UCSD-AML1 (cell line): ENCODE measurements at regions not wholly inside any gene's neighbourhood (a gene's known extent, or its start where the extent isn't known, plus 50 kb on each side); places are given as distances from the start of the nearest gene placed in this dataset.
"Not testable (repeated sequence)": the region's sequence is repeated elsewhere in the genome, so short reads cannot be mapped to it uniquely, and the experiment has no call there.

Source experiments
- DNase-seq: peaks from one replicate; lab custom pipeline; 2025; ENCODE audit not compliant: unreplicated experiment; lab: John Stamatoyannopoulos, UW

DNA sequence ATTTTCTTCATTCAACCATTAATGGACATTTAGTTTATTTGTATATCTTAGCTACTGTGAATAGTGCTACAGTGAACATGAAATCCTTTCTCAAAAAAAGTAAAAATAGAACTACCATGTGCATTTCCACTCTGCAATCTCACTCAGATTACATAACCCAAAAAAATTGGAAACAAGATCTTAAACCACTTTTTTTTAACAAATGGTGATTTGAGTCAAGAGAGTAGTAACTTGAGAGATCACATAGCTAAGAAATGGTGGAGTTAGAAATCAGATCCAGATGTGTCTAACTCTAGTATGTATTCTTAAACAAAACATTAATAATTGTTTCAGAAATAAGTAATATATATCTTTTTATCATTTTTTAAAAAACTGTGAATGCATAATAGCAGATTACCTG lies 318.3 kb upstream of the SGCG start:
- DNase-seq, result no peak

DNA sequence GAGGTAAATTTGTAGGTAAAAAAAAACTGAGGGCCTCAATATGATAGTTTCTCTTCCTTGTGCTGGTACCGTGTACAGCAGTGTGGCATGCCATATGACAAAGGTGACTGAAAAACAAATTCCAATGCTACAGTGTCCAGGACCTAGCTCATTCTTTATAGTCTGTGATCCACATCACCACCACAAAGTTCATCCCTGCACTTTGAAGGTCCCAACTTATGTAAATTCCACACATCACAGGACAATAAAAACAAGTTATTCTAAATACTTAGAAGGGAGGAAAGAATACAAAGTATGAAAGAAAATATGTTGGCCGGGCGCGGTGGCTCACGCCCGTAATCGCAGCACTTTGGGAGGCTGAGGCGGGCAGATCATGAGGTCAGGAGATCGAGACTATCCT lies 314.6 kb upstream of the SGCG start:
- DNase-seq, result no peak

DNA sequence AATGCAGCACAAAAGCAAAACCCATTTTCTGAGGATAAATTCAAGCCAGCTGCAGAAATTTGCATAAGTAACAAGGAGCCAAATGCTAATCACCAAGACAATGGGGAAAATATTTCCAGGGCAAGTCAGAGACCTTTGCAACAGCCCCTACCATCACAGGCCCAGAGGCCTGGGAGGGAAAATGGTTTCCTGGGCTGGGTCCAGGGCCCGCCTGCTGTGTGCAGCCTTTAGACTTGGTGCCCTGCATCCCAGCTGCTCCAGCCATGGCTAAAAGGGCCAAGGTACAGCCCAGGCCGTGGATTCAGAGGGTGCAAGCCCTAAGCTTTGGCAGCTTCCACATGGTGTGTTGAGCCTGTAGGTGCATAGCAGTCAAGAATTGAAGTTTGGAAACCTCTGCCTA lies 309.5 kb upstream of the SGCG start:
- DNase-seq, result no peak

DNA sequence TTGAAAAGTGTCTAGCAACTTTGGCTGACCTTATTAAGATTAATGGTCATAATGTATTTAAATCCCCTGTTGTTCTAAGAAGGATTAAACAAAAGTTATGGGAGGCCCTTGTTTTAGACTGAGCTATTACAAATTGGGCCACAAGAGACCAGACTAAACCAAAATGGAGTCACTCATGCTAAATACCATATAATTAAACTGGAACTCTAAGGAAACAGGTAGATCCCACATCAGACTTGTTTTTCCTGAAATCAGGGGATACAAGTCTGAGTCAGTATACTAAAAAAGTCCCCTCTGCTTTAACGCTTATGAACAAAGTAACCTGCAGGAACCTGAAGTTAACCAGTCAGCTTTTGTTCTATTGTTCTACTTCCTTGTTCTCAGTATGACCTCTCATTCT lies 305.9 kb upstream of the SGCG start:
- no peak for DNase-seq

DNA sequence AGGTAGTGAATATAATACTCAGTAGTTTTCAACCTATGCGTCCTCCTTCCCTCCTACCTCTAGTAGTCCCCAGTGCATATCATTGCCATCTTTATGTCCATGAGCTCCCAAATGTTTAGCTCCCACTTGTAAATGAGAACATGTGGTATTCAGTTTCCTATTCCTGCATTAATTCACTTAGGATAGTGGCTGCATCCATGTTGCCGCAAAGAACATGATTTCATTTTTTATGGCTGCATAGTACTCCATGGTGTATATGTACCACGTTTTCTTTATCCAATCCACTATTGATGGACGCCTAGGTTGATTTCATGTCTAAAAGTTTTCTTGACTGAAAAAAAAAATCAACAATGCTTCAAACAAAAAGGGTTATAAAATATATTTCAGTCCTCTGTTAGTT lies 303.4 kb upstream of the SGCG start:
- DNase-seq, result no peak

DNA sequence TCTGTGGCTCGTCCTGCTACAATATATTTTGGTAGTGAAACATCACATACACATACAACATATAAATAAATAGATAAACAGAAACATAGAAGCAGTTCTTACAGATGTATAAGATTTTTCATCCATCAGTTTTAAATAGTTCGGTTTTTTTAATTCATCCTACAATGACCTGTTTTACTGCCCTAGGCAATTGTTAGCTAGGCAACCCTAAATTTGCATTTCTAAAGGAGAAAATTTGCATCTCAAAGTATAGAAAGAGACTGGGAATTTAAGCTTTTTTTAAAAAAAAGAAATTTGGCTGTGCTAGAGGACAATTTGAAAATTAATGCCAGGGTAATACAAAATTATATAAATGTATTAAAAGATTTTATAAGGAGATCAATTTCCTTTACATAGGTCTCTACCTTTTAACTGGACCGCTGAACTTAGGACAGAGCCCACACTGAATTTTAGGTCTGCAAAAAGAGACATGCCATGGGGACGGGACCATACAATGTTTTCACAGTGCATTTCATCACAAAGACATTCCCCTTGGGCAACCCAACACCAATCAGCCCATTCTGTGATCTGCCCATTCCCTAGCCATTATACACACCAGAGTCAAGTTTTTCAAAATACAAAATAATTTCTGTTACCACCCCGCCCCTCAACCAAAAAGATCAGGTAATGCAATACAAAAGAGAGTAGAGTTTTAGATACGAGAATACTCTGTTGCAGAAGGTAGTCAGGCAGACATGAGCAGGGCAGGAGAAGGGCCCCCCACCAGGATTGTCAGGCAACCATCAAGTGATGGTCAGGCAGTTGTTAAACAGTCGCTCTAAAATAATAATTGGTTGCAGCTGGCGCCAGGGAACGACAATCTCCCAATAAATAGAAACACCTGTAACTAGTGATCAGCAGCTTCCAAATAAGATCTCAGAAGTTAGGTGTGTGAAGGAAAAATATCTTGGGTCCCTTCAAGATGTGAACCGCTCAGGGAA lies 299.7 kb upstream of the SGCG start:
- no peak for DNase-seq

- not testable (repeated sequence) for DNase-seq
Measured at GRCh38 chr13:22881721-22882608, 298.8 kb upstream of the SGCG start.

- DNase-seq, result no peak
Measured at GRCh38 chr13:22883262-22883840, 297.4 kb upstream of the SGCG start.

DNA sequence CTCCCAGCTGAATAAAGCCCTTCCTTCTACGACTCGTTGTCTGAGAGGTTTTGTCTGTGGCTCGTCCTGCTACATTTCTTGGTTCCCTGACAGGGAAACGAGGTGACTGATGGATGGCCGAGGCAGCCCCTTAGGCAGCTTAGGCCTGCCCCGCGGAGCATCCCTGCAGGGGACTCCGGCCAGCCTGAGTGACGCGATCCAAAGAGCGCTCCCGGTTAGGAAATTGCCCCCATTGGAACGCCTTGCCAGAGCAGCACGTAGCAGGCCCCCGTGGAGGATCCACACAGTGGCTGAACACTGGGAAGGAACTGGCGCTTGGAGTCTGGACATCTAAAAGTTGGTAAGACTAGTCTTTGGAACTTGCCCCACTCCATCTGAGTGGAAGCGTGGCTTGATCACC lies 296.8 kb upstream of the SGCG start:
- no peak for DNase-seq

GRCh38 chr13:22886061-22886460 lies 294.7 kb upstream of the SGCG start:
- not testable (repeated sequence) for DNase-seq

GRCh38 chr13:22889376-22889775 lies 291.4 kb upstream of the SGCG start:
- DNase-seq, result not testable (repeated sequence)

- no peak for DNase-seq
Measured at GRCh38 chr13:22893204-22893603, 287.6 kb upstream of the SGCG start.

GRCh38 chr13:22893777-22894176 lies 287.0 kb upstream of the SGCG start:
- DNase-seq, result no peak

DNA sequence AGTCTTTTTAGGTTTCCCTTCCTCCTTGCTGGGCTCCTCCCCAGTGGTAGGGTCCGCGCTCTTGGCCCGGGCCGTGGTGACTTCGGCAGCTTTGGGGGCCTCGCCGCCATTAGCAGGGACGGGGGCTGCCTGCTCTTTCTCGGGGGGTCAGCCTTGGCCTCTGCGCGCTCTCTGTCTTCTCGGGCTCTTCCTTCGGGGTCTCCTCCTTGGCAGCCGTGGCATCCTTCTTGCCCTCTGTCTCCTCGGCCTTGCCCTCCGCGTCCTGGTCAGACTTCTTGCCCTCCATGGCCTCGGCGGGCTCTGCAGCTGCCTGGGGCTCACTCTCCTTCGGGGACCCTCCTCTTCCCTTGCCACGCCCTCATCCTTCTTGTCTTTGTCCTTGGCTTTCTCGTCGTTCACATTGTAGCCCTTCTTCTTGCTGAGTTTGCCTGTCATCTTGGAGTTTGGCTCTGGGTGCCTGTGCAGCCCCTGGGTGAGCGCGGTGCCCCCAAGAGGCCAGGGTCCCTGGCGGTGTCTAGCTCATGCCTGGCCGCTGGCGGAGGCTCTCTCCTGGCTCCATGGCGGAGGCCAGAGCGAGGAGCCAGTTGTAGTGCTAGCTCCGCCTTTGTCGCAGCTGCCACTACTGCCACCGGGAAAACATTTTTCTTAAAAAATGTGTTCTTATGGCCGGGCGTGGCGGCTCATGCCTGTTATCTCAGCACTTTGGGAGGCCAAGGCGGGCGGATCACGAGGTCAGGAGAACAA lies 283.0 kb upstream of the SGCG start:
- DNase-seq, result no peak

DNA sequence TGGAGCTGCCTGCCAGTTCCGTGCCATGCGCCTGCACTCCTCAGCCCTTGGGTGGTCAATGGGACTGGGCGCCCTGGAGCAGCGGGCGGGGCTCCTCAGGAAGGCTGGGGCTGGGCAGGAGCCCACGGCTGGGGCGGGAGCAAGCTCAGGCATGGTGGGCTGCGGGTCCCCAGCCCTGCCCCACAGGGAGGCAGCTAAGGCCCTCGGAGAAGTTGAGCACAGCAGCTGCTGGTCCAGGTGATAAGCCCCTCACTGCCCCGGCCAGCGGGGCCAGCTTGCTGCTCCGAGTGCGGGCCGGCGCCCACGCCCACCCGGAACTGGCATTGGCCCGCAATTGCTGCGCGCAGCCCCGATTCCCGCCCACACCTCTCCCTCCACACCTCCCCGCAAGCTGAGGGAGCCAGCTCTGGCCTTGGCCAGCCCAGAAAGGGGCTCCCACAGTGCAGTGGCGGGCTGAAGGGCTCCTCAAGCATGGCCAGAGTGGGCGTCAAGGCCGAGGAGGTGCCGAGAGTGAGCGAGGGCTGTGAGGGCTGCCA lies 280.3 kb upstream of the SGCG start:
- not testable (repeated sequence) for DNase-seq

GRCh38 chr13:22903301-22903700 lies 277.5 kb upstream of the SGCG start:
- DNase-seq, result no peak

- no peak for DNase-seq
Measured at GRCh38 chr13:22903925-22904324, 276.9 kb upstream of the SGCG start.

DNA sequence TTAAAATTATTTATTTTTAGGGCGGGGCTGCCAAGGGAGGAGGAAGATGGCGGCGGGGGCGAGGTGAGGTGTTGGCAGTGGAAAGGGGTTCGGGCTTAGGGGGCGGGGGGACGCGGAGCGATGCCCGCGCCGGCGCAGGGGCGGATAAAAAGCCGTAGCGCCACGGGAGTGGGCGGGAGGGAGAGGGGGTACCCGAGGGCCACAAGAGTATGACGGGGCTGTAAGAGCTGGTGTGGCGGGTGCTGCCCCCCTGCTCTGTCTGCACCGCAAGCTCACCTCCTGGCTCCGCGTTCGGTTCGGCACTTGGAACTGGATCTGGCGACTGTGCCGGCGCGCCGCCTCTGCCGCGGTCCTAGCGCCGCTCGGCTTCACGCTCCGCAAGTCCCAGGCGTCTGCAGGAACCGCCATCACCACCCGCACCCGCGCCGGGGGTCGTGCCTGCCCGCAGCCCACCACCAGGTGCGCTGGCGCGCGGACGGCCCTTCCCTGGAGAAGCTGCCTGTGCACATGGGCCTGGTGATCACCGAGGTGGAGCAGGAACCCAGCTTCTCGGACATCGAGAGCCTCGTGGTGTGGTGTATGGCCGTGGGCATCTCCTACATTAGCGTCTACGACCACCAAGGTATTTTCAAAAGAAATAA lies 265.2 kb upstream of the SGCG start:
- DNase-seq, result no peak

DNA sequence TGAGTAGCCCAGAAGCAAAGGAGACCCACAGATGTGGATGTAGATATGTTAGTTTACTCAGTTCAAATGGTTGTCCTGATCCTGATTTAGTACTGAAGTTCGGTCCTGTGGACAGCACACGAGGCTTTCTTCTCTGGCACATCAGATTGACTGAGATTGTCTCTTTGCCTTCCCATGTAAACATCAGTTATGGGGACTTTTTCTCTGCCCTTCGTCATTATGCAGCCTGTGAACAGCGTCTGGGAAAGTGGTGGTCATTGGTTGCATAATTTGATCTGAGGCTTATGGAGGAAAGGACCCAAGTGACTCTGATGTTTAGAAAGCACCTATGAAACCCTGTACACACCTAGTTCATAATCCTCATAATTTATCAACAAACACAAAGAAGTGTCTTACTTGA lies 264.5 kb upstream of the SGCG start:
- not testable (repeated sequence) for DNase-seq
